Ovary (tissue), 3 donors: ENCODE measurements at regions not wholly inside any gene's neighbourhood (a gene's known extent, or its start where the extent isn't known, plus 50 kb on each side); places are given as distances from the start of the nearest gene placed in this dataset.

Experiments used
- EP300 ChIP-seq: sonication (generic); formaldehyde crosslinking; IDR thresholded peaks from one replicate; pipeline ENCODE4 v1.6.1; 2017; ENCODE audit warnings: antibody characterized with exemption
- POLR2A ChIP-seq: fragments of 450-650 bp; IDR thresholded peaks from one replicate; pipeline ENCODE4 v1.6.1; 2017; ENCODE audit warnings: antibody characterized with exemption, mild to moderate bottlenecking, moderate library complexity
- TF ChIP-seq, protein P1 (sequence below), 3 donors: fragments of 450-650 bp in 2 of 3; fragments of 200-600 bp in 1 of 3; IDR thresholded peaks; one replicate each; pipeline versions ENCODE4 v1.5.1 to v1.8.0; 2016 to 2022; ENCODE audit warnings: antibody characterized with exemption in 3 of 3, mild to moderate bottlenecking in 1 of 3
- donor health status: DM: no; HTN: no; CAD: no.

DNA sequence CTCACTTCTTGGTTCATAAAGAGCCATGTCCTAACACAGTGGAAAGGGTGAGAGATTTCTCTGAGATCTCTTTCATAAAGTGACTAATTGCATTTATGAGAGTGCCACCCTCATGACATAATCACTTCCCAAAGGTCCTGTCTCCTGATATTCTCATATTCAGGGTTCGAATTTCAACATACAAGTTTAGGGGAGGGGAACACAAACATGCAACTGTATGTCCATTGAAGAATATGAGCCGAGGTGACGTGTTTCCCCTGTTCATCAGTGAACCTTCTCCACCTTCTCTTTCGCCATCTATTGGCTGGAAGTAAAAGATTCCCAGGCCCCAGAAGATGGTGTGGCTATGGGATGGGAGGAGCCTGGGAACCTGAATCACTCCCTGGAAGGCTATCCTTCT is 354.2 kb upstream of the ATP2B1 start:
- no peak for TF ChIP-seq POLR2A
- TF ChIP-seq, protein P1, sequence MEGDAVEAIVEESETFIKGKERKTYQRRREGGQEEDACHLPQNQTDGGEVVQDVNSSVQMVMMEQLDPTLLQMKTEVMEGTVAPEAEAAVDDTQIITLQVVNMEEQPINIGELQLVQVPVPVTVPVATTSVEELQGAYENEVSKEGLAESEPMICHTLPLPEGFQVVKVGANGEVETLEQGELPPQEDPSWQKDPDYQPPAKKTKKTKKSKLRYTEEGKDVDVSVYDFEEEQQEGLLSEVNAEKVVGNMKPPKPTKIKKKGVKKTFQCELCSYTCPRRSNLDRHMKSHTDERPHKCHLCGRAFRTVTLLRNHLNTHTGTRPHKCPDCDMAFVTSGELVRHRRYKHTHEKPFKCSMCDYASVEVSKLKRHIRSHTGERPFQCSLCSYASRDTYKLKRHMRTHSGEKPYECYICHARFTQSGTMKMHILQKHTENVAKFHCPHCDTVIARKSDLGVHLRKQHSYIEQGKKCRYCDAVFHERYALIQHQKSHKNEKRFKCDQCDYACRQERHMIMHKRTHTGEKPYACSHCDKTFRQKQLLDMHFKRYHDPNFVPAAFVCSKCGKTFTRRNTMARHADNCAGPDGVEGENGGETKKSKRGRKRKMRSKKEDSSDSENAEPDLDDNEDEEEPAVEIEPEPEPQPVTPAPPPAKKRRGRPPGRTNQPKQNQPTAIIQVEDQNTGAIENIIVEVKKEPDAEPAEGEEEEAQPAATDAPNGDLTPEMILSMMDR (IDR thresholded peaks at IDR 0.05), result no peak
- no peak for TF ChIP-seq EP300
